Sigmoid colon (tissue), 6 donors: ENCODE measurements at regions not wholly inside any gene's neighbourhood (a gene's known extent, or its start where the extent isn't known, plus 50 kb on each side); places are given as distances from the start of the nearest gene placed in this dataset.

Experiments used
- DNase-seq: peaks from one replicate; pipeline ENCODE4 v3.0.0-alpha.2; 2019
- H3K27ac ChIP-seq, 4 donors: fragments of 200-600 bp; sonication (generic); one replicate each; pipeline ENCODE4 v1.5.1; 2016 to 2019; ENCODE audit warnings: mild to moderate bottlenecking in 1 of 4
- H3K27me3 ChIP-seq, 3 donors: fragments of 200-600 bp; sonication (generic); one replicate each; pipeline ENCODE4 v1.5.1; 2019; ENCODE audit warnings: mild to moderate bottlenecking in 1 of 3
- H3K36me3 ChIP-seq, 4 donors: fragments of 200-600 bp; sonication (generic); one replicate each; pipeline ENCODE4 v1.5.1; 2016 to 2019
- H3K4me1 ChIP-seq, 4 donors: fragments of 200-600 bp; sonication (generic); one replicate each; pipeline ENCODE4 v1.5.1; 2017 to 2019
- H3K4me3 ChIP-seq, 4 donors: fragments of 200-600 bp; sonication (generic); one replicate each; pipeline ENCODE4 v1.5.1; 2017 to 2019; ENCODE audit warnings: mild to moderate bottlenecking in 2 of 4, moderate library complexity in 1 of 4
- H3K9me3 ChIP-seq, 4 donors: fragments of 200-600 bp in 3 of 4; sonication (generic) in 3 of 4; one replicate each; pipeline versions ENCODE4 v1.5.1 to v1.6.1; 2013 to 2019
- CTCF ChIP-seq, 4 experiments: fragments of 450-650 bp in 3 of 4; fragments of 200-600 bp in 1 of 4; IDR thresholded peaks; one replicate each; pipeline ENCODE4 v1.5.1; 2016 to 2019; ENCODE audit warnings: antibody characterized with exemption in 4 of 4, mild to moderate bottlenecking in 3 of 4, moderate library complexity in 2 of 4
- EP300 ChIP-seq, 4 donors: sonication (generic); formaldehyde crosslinking; IDR thresholded peaks; one replicate each; pipeline ENCODE4 v1.6.1; 2017; ENCODE audit warnings: antibody characterized with exemption in 4 of 4
- POLR2A ChIP-seq, 2 donors: fragments of 450-650 bp; IDR thresholded peaks; one replicate each; pipeline ENCODE4 v1.6.1; 2016; ENCODE audit warnings: antibody characterized with exemption in 2 of 2, mild to moderate bottlenecking in 2 of 2, moderate library complexity in 2 of 2
- POLR2AphosphoS5 ChIP-seq, 4 donors: sonication (generic); formaldehyde crosslinking; IDR thresholded peaks; one replicate each; pipeline ENCODE4 v1.6.1; 2017; ENCODE audit warnings: antibody characterized with exemption in 4 of 4
- WGBS, 2 donors: extraction: QIAGEN DNeasy Blood & Tissue Kit; methylation state at CpG; one replicate each; pipeline ENCODE4 v1.1.7; 2013; 5-methylcytosine and 5-hydroxymethylcytosine counted together
- intact Hi-C: fragments of 100-400 bp; cut with DNase I; formaldehyde crosslinking; loops from one replicate; pipeline ENCODE4 v1.15.1; 2023
- donor health status: healthy with polysubstance abuse.
- donor health status: healthy.

GRCh38 chr2:66696886-66697285, 262.0 kb downstream of the MEIS1 start:
- Histone ChIP-seq H3K4me1 (peaks cover 3 to 75% (median 59%) of the 10 kb centered on the region in 4 donors), H3K9me3 (no peaks in the 10 kb centered on the region), H3K27me3 (no peaks in the 10 kb centered on the region), H3K4me3 (peak overlapping the region in 2 of 4 donors; percentile 56), H3K27ac (peak overlapping the region; percentile 76 to 91 (median 85)), H3K36me3 (no peaks in the 10 kb centered on the region)
- intact Hi-C loops: loop anchor here (5.0 to 10.0 kb wide), 5 partner anchors 55 to 1148 kb away; no protein-coding TSS in a partner anchor
- 48 to 68% methylated on average over 4 of the region's 4 CpGs for WGBS, 2 donors
- TF ChIP-seq CTCF (IDR thresholded peaks at IDR 0.05): no peak
- peak in 1 of 4 donors; percentile 9 for TF ChIP-seq POLR2AphosphoS5 (IDR thresholded peaks at IDR 0.05)
- TF ChIP-seq EP300 (IDR thresholded peaks at IDR 0.05): no peak
- no peak for DNase-seq

GRCh38 chr2:66697366-66697765, 262.4 kb downstream of the MEIS1 start:
- TF ChIP-seq POLR2A (IDR thresholded peaks at IDR 0.05) (no peak), POLR2AphosphoS5 (IDR thresholded peaks at IDR 0.05) (no peak), EP300 (IDR thresholded peaks at IDR 0.05) (no peak), CTCF (IDR thresholded peaks at IDR 0.05) (no peak)
- Histone ChIP-seq H3K27ac (peak overlapping the region; percentile 76 to 91 (median 85)), H3K9me3 (no peaks in the 10 kb centered on the region), H3K4me1 (peaks cover 3 to 80% (median 63%) of the 10 kb centered on the region in 4 donors), H3K36me3 (no peaks in the 10 kb centered on the region), H3K27me3 (no peaks in the 10 kb centered on the region), H3K4me3 (peak overlapping the region in 2 of 4 donors; percentile 56)
- WGBS, 2 donors: 66% methylated on average over 4 of the region's 4 CpGs
- no peak for DNase-seq
- intact Hi-C loops: loop anchor here (5.0 to 10.0 kb wide), 5 partner anchors 55 to 1147 kb away; no protein-coding TSS in a partner anchor

- TF ChIP-seq CTCF (IDR thresholded peaks at IDR 0.05): no peak
- peak in 1 of 4 donors; percentile 5 for TF ChIP-seq POLR2AphosphoS5 (IDR thresholded peaks at IDR 0.05)
- Histone ChIP-seq H3K27me3 (no peaks in the 10 kb centered on the region), H3K36me3 (no peaks in the 10 kb centered on the region), H3K4me3 (peak overlapping the region in 1 of 4 donors; percentile 56), H3K4me1 (peaks cover 3 to 87% (median 70%) of the 10 kb centered on the region in 4 donors), H3K27ac (peak overlapping the region; percentile 76 to 91 (median 85)), H3K9me3 (no peaks in the 10 kb centered on the region)
- intact Hi-C loops: loop anchor here (5.0 to 10.0 kb wide), 5 partner anchors 54 to 1147 kb away; no protein-coding TSS in a partner anchor
- no peak for DNase-seq
- 43 to 73% methylated on average over 3 of the region's 3 CpGs for WGBS, 2 donors
Measured at GRCh38 chr2:66698091-66698490, 263.2 kb downstream of the MEIS1 start.

- 77 to 82% methylated on average over 5 of the region's 5 CpGs for WGBS, 2 donors
- Histone ChIP-seq H3K27ac (peak overlapping the region; percentile 76 to 91 (median 85)), H3K4me3 (peak overlapping the region in 1 of 4 donors; percentile 56), H3K36me3 (no peaks in the 10 kb centered on the region), H3K27me3 (no peaks in the 10 kb centered on the region), H3K4me1 (peaks cover 3 to 87% (median 70%) of the 10 kb centered on the region in 4 donors), H3K9me3 (no peaks in the 10 kb centered on the region)
- no peak for DNase-seq
- intact Hi-C loops: loop anchor here (5.0 to 10.0 kb wide), 5 partner anchors 54 to 1146 kb away; no protein-coding TSS in a partner anchor
- TF ChIP-seq POLR2A (IDR thresholded peaks at IDR 0.05) (no peak), CTCF (IDR thresholded peaks at IDR 0.05) (no peak), EP300 (IDR thresholded peaks at IDR 0.05) (no peak), POLR2AphosphoS5 (IDR thresholded peaks at IDR 0.05) (no peak)
Measured at GRCh38 chr2:66698576-66699239, 263.8 kb downstream of the MEIS1 start.
